SK-N-SH (cell line): ENCODE measurements at regions not wholly inside any gene's neighbourhood (a gene's known extent, or its start where the extent isn't known, plus 50 kb on each side); places are given as distances from the start of the nearest gene placed in this dataset.

Source experiments
- CTCF ChIA-PET: fragments of 300-600, 350-600 bp; formaldehyde crosslinking; extraction: SDS; loops from one replicate; lab custom pipeline; 2021; lab: Yijun Ruan, JAX
- POLR2A ChIA-PET: fragments of 350-600 bp; sonication (Branson Sonifier 250); formaldehyde crosslinking; extraction: SDS; loops from one replicate; lab custom pipeline; 2020; ENCODE audit warnings: antibody characterized with exemption, inconsistent platforms; lab: Yijun Ruan, JAX
- DNase-seq: peaks from one replicate; pipeline ENCODE4 v3.0.0; 2012
- H2AFZ ChIP-seq: fragments of 200-600 bp; sonication (generic); 2 replicates; pipeline ENCODE4 v1.8.1; 2016; ENCODE audit warnings: antibody characterized with exemption, mild to moderate bottlenecking, low read depth
- H3F3A ChIP-seq: fragments of 200-600 bp; sonication (generic); replicated peaks from 2 replicates; pipeline ENCODE3; 2016; ENCODE audit warnings: antibody characterized with exemption, mild to moderate bottlenecking; ENCODE audit not compliant: insufficient read depth
- H3K27ac ChIP-seq, 2 experiments: fragments of 200-500 bp in 1 of 2; fragments of 200-600 bp in 1 of 2; sonication (Bioruptor generic) in 1 of 2; sonication (generic), shearing (Covaris generic) in 1 of 2; 2 replicates each; pipeline versions ENCODE4 v1.5.1 to v1.6.1; 2014 to 2016; ENCODE audit warnings: low read depth in 2 of 2, inconsistent platforms in 1 of 2, low read length in 1 of 2, mild to moderate bottlenecking in 1 of 2, mixed read lengths in 1 of 2
- H3K27me3 ChIP-seq: fragments of 200-600 bp; sonication (generic), shearing (Covaris generic); 2 replicates; pipeline ENCODE4 v1.6.1; 2016; ENCODE audit warnings: mixed run types; ENCODE audit not compliant: insufficient read depth
- H3K36me3 ChIP-seq, 2 experiments: fragments of 200-500 bp in 1 of 2; fragments of 200-600 bp in 1 of 2; sonication (Bioruptor generic) in 1 of 2; sonication (generic) in 1 of 2; replicated peaks in 1 of 2; 2 replicates each; pipeline versions ENCODE3 to v1.5.1; 2014 to 2016; ENCODE audit warnings: low read length in 1 of 2, mild to moderate bottlenecking in 1 of 2; ENCODE audit not compliant: insufficient read depth in 2 of 2, control insufficient read depth in 1 of 2
- H3K4me1 ChIP-seq, 2 experiments: fragments of 200-500 bp in 1 of 2; fragments of 200-600 bp in 1 of 2; sonication (Bioruptor generic) in 1 of 2; sonication (generic), shearing (Covaris generic) in 1 of 2; 2 replicates each; pipeline versions ENCODE4 v1.5.1 to v1.6.1; 2014 to 2016; ENCODE audit warnings: low read depth in 1 of 2, low read length in 1 of 2, mixed run types in 1 of 2; ENCODE audit not compliant: insufficient read depth in 2 of 2, control insufficient read depth in 1 of 2
- H3K4me2 ChIP-seq: fragments of 200-600 bp; sonication (generic), shearing (Covaris generic); 2 replicates; pipeline ENCODE4 v1.6.1; 2017; ENCODE audit warnings: mixed run types
- H3K4me3 ChIP-seq, 2 experiments: fragments of 200-500 bp in 1 of 2; fragments of 200-600 bp in 1 of 2; sonication (Bioruptor generic) in 1 of 2; sonication (generic), shearing (Covaris generic) in 1 of 2; 2 replicates each; pipeline versions ENCODE4 v1.5.1 to v1.8.1; 2014 to 2016; ENCODE audit warnings: low read depth in 2 of 2, inconsistent platforms in 1 of 2, low read length in 1 of 2, mild to moderate bottlenecking in 1 of 2, mixed read lengths in 1 of 2, moderate library complexity in 1 of 2
- H3K79me2 ChIP-seq: fragments of 200-600 bp; sonication (generic); 2 replicates; pipeline ENCODE4 v1.8.1; 2017; ENCODE audit warnings: mild to moderate bottlenecking; ENCODE audit not compliant: insufficient read depth
- H3K9ac ChIP-seq: fragments of 200-600 bp; sonication (generic); 2 replicates; pipeline ENCODE4 v1.6.1; 2017; ENCODE audit warnings: mixed run types
- H3K9me2 ChIP-seq: fragments of 200-600 bp; sonication (generic); 2 replicates; pipeline ENCODE4 v1.6.1; 2017; ENCODE audit warnings: mixed run types
- H3K9me3 ChIP-seq: fragments of 200-600 bp; sonication (generic); 2 replicates; pipeline ENCODE4 v1.6.1; 2017; ENCODE audit warnings: mixed run types, mild to moderate bottlenecking, moderate library complexity
- H4K20me1 ChIP-seq: fragments of 200-600 bp; sonication (generic); 2 replicates; pipeline ENCODE4 v1.6.1; 2017; ENCODE audit warnings: mild to moderate bottlenecking, mixed run types; ENCODE audit not compliant: insufficient read depth
- EZH2phosphoT487 ChIP-seq: fragments of 200-600 bp; sonication (generic); IDR thresholded peaks from 2 replicates; pipeline ENCODE4 v1.6.1; 2017; ENCODE audit warnings: low read depth, mixed run types, mild to moderate bottlenecking, antibody characterized with exemption, moderate library complexity, borderline replicate concordance
- FOSL2 ChIP-seq: IDR thresholded peaks from 2 replicates; pipeline ENCODE4 v1.4.0; 2012; ENCODE audit warnings: low read depth, mild to moderate bottlenecking, moderate library complexity, borderline replicate concordance
- FOXM1 ChIP-seq: IDR thresholded peaks from 2 replicates; pipeline ENCODE4 v1.4.0; 2012; ENCODE audit warnings: low read depth, mild to moderate bottlenecking
- GABPA ChIP-seq: IDR thresholded peaks from 2 replicates; pipeline ENCODE4 v1.4.0; 2012; ENCODE audit warnings: low read depth, mild to moderate bottlenecking
- GATA2 ChIP-seq: sonication (generic); formaldehyde crosslinking; IDR thresholded peaks from 2 replicates; pipeline ENCODE4 v1.5.0; 2020; ENCODE audit warnings: mild to moderate bottlenecking, missing genetic modification reagents
- JUND ChIP-seq: IDR thresholded peaks from 2 replicates; pipeline ENCODE4 v1.4.0; 2012
- MAX ChIP-seq: IDR thresholded peaks from 2 replicates; pipeline ENCODE4 v1.4.0; 2012; ENCODE audit warnings: low read depth
- MXI1 ChIP-seq: IDR thresholded peaks from 2 replicates; pipeline ENCODE4 v1.6.1; 2012; ENCODE audit warnings: mild to moderate bottlenecking, low read depth, low read length, improper control_type of control experiment
- PBX3 ChIP-seq: IDR thresholded peaks from 2 replicates; pipeline ENCODE4; 2012
- POLR2AphosphoS5 ChIP-seq: IDR thresholded peaks from 2 replicates; pipeline ENCODE4 v1.6.1; 2012; ENCODE audit warnings: low read depth, low read length
- RAD21 ChIP-seq: IDR thresholded peaks from 2 replicates; pipeline ENCODE4 v1.6.1; 2012; ENCODE audit warnings: mild to moderate bottlenecking, low read length
- RCOR1 ChIP-seq: fragments of 150-350 bp; IDR thresholded peaks from 2 replicates; pipeline ENCODE4 v1.6.1; 2017; ENCODE audit warnings: antibody characterized with exemption, low read length
- RFX5 ChIP-seq: IDR thresholded peaks from 2 replicates; pipeline ENCODE4 v1.6.1; 2012; ENCODE audit warnings: mild to moderate bottlenecking, improper control_type of control experiment, low read length
- TAF1 ChIP-seq: IDR thresholded peaks from 2 replicates; pipeline ENCODE4 v1.6.1; 2012; ENCODE audit warnings: low read depth, mild to moderate bottlenecking, low read length, moderate library complexity, borderline replicate concordance
- TEAD4 ChIP-seq: IDR thresholded peaks from 2 replicates; pipeline ENCODE4 v1.4.0; 2012; ENCODE audit warnings: mild to moderate bottlenecking, borderline replicate concordance; ENCODE audit not compliant: insufficient read depth
- WGBS: methylation state at CpG from one replicate; pipeline ENCODE4 v1.1.6; 2017; ENCODE audit warnings: low lambda C conversion rate; 5-methylcytosine and 5-hydroxymethylcytosine counted together
- TF ChIP-seq, protein P1 (sequence below): IDR thresholded peaks from 2 replicates; pipeline ENCODE4 v1.4.0; 2012; ENCODE audit warnings: low read depth, borderline replicate concordance

- no peak for TF ChIP-seq RAD21
- TF ChIP-seq PBX3, result no peak
Observed at GRCh38 chr20:51889466-51889865, 87.1 kb upstream of the SALL4 start (continued).

DNA sequence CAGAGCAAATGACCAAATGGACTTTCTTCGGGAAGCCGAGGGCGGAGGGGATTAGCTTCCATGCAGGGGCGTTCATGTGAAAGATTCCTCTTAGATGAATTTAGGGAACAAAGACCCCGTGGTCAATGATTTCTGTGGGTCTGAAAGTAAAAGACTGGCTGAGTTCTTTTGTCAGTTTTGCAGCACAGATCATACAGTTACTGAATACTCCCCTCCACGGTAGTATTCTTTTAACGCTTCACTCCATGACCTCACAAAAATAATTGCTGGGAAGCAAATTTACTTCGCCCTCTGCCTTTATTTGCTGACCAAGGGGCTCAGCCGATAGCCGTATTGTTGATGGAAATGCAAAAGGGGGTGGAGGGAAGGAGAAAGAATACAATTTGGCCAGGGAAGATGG lies 86.0 kb upstream of the SALL4 start:
- CTCF ChIA-PET, result no interaction called here
- Histone ChIP-seq H3K9me2 (no peaks in the 10 kb centered on the region), H3K36me3 (no peaks in the 10 kb centered on the region), H3K4me1 (no peaks in the 10 kb centered on the region), H3K27me3 (no peaks in the 10 kb centered on the region), H2AFZ (no peak overlapping the region), H3K79me2 (no peaks in the 10 kb centered on the region), H3K27ac (no peak overlapping the region), H3K9me3 (no peaks in the 10 kb centered on the region), H3K4me2 (no peak overlapping the region), H3K9ac (no peak overlapping the region), H3K4me3 (no peak overlapping the region), H4K20me1 (no peaks in the 10 kb centered on the region), H3F3A (no peaks in the 10 kb centered on the region)
- TF ChIP-seq RFX5 (no peak), GABPA (no peak), GATA2 (CRISPR knock-in tag) (no peak), FOSL2 (no peak), MAX (no peak), MXI1 (no peak), RCOR1 (no peak), JUND (no peak), TEAD4 (no peak), EZH2phosphoT487 (no peak), TAF1 (no peak), POLR2AphosphoS5 (no peak), FOXM1 (no peak)
- TF ChIP-seq, protein P1, sequence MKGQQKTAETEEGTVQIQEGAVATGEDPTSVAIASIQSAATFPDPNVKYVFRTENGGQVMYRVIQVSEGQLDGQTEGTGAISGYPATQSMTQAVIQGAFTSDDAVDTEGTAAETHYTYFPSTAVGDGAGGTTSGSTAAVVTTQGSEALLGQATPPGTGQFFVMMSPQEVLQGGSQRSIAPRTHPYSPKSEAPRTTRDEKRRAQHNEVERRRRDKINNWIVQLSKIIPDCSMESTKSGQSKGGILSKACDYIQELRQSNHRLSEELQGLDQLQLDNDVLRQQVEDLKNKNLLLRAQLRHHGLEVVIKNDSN, result no peak
- 90% methylated on average over 10 of the region's 10 CpGs for WGBS
- DNase-seq, result no peak
- POLR2A ChIA-PET, result no interaction called here
